Middle frontal gyrus (tissue), 1 donor: ENCODE measurements at regions not wholly inside any gene's neighbourhood (a gene's known extent, or its start where the extent isn't known, plus 50 kb on each side); places are given as distances from the start of the nearest gene placed in this dataset.

Source experiments
- DNase-seq: peaks from one replicate; pipeline ENCODE4 v3.0.0-alpha.2; 2015; ENCODE audit warnings: low spot score; ENCODE audit errors: extremely low spot score

- no peak for DNase-seq
Measured at GRCh38 chr20:24070679-24071078, 82.1 kb upstream of the GGTLC1 start.

DNA sequence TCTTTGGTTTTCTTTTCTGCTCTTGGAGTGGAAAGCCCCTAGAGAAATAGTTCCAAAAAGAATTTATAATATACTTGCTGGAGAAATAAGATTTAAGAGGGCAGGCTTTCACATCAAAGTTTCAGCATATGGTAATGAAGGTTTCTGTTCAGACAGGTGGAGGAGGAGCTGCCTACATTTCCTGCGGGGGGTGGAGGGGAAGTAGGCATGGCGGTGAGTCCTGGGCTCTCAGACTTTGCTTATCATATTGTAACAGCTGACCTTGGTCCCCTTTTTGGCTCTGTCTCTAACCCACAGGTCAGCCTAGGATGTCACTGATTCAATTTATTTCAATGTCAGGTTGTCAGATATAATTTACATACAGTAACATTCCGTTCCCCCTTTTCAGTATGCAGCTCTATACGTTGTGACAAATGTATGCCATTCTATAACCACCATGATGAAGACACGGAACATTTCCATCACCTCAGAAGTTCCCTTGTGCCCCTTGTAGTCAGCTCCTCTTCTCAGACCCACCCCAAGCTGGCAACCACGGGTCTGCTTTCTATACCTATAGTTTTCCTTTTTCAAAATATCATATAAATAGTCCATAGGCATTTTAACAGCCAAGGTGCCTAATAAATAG lies 77.6 kb upstream of the GGTLC1 start:
- no peak for DNase-seq

DNA sequence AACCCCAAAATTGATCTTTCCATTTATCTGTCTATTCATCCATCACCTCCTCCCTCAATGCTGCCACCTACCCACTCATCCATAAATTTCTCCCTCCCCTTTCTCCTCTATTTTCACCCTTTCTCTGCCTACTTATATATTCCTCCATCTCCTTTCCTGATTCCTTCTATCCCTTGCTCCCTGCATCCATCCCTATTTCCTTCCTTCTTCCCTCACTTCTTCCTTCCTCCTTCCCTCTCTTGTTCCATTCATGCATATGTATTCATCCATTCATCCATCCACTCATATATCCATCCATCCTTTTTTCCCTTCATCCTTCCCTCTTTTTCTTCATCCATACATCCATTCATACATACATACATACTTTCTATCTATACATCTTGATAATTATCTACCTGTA lies 76.3 kb upstream of the GGTLC1 start:
- DNase-seq, result no peak

- no peak for DNase-seq
Measured at GRCh38 chr20:24064092-24064491, 75.5 kb upstream of the GGTLC1 start.

DNA sequence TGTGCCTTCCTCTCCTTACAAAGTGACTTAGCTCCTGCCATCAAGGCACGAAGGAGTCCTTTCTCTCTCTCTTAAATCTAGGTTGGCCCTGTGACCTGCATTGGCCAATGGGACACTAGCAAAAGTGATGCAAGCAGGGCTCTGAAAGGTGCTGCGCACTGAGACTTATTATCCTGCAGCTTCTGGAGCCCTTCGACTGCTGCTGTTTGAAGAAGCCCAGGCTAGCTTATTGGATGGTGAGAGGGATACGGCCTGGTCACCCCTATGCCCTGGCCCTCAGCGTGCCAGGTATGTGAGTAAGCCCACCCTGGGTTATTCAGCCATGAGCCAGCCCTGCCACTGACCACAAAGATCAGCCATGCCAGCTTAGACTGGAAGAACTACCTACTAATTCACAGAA lies 74.5 kb upstream of the GGTLC1 start:
- DNase-seq, result no peak

DNA sequence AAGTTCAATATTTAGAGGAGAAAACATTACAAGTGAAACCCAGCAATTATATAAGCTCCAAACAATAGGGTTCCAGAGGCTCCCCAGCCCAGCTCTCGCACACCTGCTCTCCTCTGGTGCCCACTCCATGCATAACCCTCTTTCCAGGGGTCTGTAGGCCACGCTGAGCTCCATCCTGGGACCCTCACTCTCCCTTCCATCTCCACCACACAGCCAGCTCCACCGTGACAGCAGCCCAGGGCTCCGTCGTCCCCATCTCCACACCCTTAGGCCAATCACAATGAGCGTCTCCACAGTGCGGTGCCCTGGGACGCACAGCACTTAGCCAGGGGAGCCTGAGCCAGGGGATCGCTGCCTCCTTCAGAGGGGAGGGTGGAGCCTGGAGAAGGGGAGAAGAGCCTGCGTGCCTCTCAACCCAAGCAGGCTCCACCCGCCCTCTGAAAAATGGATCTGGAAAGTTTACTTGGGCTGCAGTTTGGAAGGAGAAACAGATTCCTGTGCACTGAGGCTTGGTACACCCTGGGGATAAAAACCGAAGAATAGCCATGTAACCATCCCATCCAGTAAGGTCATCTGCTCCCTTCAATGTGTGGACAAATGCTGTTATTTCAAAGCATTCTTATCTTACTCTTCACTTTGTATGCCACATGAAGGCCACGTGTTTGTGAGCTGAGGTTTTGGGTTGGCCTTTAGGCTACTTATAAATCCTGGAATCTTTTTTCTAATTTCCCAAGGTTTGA lies 72.4 kb upstream of the GGTLC1 start:
- DNase-seq, result no peak

DNA sequence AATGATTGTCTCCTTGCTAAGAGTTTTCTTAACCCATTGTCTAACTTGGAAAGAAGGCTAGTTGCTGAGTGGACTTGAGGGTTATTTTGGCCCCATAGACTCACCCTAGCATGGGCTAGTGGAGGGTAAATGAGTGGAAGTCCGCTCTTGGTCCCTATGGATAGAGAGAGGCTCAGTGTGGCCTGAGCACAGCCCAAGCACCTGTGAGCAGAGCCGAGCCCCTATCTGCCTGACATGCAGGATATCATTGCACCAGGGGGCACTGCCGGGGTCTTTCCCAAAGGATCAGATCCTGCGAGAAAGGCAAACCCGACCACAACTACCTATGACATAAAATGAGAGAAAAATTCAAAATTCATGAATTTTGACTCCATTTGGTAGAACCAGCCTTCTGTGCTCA lies 70.6 kb upstream of the GGTLC1 start:
- no peak for DNase-seq

DNA sequence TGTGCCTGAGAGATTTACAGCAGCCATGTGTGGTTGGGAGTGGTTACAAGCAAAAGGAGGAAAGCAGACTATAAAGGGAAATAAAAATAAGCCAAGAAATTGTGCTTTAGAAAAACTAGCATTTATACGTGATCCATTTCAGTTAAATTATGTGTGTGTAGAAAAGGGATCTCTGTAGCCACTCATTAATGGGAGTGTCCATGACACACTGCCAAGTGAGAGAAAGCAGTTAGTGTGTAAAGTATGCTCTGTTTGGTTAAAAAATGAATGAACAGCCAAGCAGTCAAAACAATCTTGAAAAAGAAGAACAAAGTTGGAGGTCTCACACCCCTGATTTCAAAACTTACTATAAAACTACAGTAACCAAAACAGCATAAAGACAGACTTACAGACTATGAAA lies 67.9 kb upstream of the GGTLC1 start:
- DNase-seq, result no peak

- DNase-seq, result no peak
Measured at GRCh38 chr20:24052599-24053275, 64.2 kb upstream of the GGTLC1 start.

GRCh38 chr20:24051160-24051559 lies 62.6 kb upstream of the GGTLC1 start:
- DNase-seq, result no peak

GRCh38 chr20:24050119-24050518 lies 61.5 kb upstream of the GGTLC1 start:
- no peak for DNase-seq

DNA sequence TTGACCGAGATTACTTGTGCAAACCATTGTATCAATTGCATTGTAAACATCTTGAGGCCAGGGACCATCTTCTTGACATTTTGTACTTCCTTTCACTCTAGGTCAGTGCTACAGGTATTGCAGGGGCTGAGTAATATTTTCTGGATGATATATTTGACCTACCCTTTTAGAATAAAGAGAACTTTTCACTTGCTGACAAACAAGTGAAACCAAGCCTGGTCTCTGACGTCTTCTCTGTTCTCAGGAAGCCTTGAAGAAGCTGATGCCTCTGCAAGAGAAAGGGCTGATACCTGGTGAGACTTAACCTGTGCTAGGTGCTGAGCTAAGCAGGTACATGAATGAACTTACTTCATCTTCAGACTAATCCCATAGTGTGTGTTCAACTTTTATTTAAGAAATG lies 60.5 kb upstream of the GGTLC1 start:
- DNase-seq, result no peak

DNA sequence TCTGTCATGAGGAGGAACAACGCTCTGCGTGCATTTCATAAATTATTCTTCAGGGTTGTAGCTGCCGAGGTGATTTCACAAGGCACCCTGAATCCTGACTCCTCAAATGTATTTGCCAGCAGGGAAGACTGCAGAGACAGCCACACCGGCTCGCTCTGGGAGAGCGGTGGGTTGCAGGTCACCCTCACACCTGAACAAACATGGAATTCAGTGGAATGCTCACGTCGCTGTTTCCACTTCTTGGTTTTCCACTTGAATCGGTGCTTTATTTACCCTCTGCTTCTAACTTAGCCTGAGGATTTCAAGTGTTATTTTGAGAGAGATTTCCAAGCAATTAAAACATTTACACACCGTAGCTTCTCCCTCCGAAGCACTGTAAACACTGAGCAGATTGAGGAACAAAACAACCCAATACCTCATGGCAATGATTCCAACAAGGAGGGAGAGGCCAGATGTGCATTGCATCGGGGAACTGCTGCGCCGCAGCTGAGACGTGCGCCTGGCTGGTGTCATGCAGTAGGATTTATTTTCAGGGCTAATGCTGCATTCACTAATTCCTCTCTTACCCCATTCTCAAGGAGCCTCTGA lies 59.5 kb upstream of the GGTLC1 start:
- DNase-seq, result no peak

GRCh38 chr20:24046888-24047287 lies 58.3 kb upstream of the GGTLC1 start:
- DNase-seq, result no peak

DNA sequence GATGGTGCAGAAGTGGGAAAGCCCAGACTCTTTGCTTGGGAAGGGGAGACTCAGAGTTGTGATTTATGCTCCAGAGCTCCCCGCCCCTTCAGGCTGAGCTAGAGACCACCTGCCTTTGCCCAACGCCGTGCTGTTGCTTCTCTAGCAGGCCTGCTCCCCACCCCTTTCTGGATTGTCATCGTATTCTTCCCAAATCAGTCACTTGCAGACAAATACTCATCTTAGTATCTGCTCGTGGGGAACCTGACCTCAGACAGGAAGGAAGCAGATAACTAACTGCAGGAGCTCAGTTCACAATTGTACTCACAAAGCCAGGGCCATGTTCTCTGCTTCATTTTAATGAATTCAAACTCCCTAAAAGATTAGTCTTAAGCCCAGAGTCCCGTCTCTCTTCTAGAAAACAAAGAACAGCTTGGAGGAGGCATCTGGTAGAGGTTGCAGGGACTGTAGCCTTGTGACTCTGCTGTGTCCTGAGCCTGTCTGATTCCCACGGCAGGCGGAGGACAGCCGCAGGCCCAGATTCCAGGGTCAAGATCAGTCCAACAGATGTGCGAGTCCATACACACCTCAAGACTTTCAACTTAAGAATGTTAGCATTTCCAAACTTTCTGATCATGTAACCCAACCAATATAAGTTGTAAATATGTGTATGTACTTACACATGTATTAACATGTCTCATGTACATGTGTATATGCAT lies 57.2 kb upstream of the GGTLC1 start:
- no peak for DNase-seq

- DNase-seq, result no peak
Measured at GRCh38 chr20:24043294-24043693, 54.7 kb upstream of the GGTLC1 start.

DNA sequence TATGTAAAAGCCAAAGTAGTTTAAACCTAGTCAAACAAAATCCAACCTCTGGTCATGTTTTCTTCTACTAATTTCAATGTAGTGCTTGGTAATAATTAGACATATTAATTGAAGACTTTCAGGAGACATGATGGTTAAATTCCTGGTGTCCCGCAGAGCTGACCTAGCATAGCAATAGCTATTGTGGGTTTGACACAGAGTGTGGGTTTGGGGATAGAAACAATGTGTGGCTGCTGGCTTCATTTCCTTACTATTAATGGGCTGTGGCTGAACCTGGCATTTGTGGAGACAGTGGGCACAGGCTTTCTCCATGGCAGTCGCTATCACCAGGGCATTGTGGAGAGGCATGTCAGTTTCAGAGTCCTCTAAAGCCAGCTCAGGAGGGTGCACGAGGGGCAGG lies 54.1 kb upstream of the GGTLC1 start:
- no peak for DNase-seq

- DNase-seq, result no peak
Measured at GRCh38 chr20:24040896-24041459, 52.4 kb upstream of the GGTLC1 start.

- no peak for DNase-seq
Measured at GRCh38 chr20:24039196-24039595, 50.6 kb upstream of the GGTLC1 start.
